HT1080 (cell line): ENCODE measurements at regions not wholly inside any gene's neighbourhood (a gene's known extent, or its start where the extent isn't known, plus 50 kb on each side); places are given as distances from the start of the nearest gene placed in this dataset.
"Not testable (repeated sequence)": the region's sequence is repeated elsewhere in the genome, so short reads cannot be mapped to it uniquely, and the experiment has no call there.

Source experiments
- DNase-seq: peaks from one replicate; pipeline ENCODE4 v3.0.0-alpha.2; 2015; ENCODE audit warnings: low read depth

DNA sequence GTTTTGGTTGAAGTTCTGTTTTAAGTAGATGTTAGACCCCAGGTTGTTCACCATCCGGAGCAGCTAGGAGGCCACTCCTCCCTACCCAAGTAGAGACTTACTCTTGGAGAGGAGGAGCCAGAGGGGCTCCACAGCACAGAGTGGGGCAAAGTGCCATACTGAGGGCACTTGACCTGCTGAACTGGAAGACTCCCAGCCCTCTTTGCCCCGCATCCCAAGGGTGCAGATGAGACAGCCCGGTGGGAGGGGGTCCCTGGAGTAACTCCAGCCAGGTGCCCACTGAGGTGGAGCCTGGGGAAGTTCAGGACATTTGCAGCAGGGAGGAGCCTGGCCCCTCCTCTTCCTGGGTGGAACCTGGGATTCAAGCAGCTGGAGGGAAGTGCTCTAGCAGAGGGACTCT, 102.1 kb upstream of the GPR6 start:
- no peak for DNase-seq

DNA sequence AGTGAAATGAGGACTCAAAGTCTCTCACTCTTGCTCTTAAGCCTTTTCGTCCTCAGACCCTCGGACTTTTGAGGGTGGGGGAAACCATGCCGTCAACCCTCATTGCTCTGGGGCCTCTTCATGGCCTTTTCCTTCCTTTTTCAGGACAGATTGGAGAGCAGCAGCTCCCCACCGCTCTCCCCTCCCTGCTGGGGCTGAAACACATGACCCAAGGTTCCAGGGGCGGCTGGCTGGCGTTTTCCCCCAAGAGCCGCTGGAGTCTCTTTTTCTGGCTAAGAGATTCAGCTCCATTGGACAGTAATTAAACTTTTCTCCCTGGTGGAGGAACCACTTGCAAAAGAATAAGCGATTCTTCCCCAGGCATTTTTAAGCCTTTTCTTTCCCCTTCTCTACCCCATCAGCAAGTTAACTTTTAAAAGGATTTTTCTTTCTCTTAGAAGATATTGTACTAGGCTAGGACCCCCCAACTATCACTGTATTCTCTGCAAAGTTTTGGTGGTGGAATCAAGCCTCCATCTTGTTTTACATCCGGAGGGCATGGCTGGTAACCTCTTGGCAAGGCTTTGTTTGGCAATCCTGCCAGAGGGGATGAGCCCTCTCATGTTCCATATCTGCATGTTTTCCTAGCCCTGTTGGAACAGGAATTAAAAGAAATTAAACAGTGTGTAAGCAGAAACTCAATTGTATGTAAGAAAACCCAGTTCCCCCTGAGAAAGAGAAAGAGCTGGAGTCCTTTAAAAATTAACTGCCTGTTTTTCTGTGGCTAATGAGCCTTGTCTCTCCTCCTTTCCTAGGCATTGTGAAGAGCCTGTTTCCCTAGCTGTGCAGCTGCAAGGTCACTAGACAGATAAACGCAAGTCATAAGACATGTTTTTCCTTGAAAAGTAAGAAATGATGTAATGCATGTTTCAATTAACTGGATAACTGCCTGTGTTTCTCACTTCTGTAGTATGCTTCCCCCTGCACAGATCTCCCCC, 100.8 kb upstream of the GPR6 start:
- DNase-seq: no peak

DNA sequence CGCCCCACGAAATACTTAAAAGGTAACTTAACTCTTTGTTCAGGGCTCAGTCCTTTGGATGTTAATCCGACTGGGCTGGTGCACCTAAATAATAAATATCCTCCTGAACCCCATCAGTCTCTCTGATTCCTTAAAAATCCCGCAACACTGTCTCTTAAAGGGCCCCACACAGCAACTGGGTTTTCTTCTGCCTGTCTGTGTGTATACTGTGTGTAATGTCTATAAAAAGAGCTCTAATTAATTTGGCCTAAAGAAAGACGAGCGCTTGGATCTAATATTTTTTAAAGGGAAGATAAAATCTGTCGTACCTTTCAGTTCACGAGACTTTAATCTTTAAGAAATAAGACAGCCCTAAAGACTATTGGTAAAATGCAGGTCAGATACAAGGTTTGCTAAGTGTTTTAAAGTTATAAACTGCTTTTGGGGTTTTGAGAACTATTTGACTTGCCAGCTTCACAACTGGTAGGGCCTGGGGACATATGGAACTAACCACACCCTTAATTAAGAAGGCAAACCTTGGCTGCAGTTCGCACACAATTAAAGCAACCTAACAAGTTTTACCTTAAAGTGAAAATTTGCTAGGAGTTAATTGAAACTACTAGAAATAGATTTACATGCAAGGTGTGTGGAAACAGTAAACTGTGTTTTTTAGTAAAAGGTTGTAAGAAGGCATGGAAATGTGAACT, 100.0 kb upstream of the GPR6 start:
- DNase-seq: not testable (repeated sequence)

DNA sequence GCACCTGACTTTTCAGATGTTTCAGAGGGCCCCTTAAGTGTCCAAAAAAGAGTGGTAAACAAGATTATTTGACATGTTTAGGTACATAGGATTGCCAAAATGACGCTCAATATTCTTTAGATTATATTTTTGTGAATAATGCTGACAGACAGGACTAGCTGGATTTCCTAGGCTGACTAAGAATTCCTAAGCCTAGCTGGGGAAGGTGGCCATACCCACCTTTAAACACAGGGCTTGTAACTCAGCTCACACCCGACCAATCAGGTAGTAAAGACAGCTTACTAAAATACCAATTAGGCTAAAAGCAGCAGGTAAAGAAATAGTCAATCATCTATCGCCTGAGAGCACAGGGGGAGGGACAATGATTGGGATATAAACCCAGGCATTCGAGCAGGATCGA, 99.0 kb upstream of the GPR6 start:
- DNase-seq: not testable (repeated sequence)

DNA sequence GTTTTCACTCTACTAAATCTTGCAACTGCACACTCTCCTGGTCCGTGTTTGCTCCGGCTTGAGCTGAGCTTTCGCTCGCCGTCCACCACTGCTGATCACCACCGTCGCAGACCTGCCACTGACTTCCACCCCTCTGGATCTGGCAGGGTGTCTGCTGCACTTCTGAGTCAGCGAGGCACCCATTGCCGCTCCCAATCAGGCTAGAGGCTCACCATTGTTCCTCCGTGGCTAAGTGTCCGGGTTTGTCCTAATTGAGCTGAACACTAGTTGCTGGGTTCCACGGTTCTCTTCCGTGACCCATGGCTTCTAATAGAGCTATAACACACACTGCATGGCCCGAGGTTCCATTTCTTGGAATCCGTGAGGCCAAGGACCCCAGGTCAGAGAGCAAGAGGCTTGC, 98.6 kb upstream of the GPR6 start:
- DNase-seq: no peak

DNA sequence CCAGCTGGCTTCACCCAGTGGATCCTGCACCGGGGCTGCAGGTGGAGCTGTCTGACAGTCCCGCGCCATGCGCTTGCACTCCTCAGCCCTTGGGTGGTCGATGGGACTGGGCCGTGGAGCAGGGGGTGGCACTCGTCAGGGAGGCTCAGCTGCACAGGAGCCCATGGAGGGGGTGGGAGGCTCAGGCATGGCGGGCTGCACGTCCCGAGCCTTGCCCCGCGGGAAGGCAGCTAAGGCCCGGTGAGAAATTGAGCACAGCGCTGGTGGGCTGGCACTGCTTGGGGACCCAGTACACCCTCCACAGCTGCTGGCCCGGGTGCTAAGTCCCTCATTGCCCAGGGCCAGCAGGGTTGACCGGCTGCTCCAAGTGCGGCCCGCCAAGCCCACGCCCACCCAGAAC, 97.0 kb upstream of the GPR6 start:
- DNase-seq: not testable (repeated sequence)

DNA sequence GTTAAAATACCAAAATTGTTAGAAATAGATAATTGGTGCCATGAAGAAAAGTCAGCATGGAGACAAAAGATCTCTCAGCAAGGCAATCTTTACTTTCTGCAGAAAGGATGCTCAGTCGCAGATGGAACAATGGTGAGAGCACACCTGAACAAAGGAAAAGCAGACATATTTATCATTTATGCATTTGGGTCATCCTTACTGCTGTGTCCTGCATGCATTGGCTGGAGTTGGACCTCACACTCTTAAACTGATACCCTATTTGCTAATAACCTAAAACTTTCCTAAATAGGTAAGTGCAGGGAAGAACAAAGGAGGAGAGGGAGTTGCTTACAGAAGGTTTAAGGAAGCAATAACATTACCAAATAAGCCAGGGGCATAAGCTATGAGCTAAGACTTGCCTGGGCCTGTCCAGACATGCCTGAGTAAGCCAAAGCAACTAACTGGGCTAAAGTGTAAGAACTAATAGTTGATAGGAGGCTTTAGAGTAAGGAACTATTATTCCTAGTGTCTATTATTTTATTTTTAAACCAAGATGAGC, 96.1 kb upstream of the GPR6 start:
- DNase-seq: peak; percentile 20

DNA sequence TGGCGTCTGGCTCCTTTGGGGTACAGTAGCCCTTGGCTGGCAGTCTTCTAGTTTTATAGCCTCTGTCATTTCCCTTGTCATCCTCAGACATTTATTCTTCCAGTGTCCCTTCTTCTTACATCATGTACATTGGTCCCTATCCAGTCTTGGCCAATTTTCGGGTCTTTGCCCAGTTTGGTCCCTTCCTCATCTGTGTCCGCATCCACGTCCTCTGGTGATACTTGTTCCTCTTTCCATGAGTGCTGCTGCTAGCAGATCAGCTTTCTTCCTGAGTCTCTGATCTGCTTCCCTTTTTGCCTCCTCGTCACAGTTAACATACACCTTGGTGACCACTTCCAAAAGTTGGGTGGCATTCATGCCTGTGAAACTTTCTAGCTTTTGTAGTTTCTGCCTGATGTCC, 86.2 kb upstream of the GPR6 start:
- DNase-seq: no peak

DNA sequence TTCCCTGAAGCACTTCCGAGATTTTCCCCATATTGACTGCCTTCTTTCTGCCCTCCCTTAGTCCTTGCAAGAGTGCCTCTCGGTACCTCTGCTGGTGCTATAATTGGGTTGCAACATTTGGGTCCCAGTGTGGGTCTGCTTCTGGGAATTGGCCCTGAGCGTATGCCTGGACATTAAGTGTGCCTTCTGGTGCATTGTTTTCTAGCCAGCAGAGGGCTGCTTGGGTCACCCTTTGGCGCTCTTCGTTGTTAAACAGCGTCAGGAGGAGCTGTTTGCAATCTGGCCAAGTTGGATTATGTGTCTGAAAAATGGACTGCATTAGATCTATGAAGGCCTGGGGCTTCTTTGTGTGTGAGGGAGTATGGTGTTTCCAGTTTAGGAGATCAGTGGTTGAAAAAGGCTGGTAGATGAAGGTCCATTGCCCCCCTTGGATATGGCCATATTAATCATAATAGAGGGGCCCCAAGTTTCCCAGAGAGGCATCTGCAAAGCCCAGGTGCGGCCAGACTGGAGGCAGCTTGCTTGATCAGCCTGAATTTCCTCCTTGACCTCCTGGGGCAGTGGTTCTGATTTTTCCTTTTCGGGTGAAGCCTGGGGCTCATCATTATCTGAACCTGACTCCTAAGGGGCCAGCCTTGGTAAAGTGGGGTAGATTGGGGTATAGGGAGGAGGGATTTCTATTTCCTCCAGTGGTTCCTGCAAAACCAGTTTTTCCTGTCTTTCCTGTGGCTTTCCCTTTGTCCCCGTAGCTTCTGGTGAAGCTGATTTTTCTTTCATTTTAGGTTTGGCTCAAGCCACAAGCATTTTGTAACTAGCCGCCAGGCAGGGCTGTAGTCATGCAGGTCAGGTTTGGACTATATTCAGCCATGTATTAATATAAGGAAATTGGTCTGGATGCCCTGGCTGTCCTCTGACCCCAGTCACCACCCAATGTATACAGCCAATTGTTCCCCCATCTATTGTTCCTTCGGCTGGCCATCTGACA, 85.4 kb upstream of the GPR6 start:
- DNase-seq: no peak

DNA sequence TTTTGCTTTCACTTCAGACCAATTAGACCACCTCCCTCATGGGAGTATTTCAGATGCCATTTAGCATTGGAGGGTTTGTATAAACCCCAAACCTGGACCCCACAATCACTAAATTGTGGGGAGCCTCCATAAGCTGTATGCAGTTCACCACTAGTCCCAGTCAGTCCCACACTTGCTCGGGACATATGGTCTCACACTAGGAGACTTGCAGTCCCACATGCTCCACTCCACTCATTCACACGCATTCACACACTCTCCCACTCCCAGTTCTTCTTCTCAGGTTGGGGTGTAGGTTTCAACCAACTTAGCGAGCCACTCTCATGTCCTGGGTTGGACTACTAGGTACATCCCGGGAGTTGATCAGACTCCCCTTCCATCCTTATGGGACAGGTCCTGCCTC, 84.5 kb upstream of the GPR6 start:
- no peak for DNase-seq

DNA sequence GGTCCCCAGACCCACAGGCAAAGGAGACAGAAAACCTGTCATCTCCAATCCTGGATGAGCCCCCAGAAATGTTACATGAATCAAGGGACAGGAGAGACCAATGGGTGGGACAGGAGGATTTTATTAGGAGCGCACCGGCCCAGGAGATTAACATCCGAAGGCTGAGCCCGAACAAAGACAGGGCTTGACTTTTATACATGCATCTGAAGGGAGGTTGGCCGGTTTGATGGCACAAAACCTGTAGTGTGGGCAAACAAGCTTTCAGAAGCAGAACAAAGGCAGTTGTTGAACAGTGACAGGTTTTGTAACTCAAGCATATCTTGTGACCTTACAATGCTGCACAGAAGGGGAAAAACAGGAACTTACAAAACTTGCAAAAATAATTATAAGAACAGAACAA, 83.9 kb upstream of the GPR6 start:
- DNase-seq: no peak

DNA sequence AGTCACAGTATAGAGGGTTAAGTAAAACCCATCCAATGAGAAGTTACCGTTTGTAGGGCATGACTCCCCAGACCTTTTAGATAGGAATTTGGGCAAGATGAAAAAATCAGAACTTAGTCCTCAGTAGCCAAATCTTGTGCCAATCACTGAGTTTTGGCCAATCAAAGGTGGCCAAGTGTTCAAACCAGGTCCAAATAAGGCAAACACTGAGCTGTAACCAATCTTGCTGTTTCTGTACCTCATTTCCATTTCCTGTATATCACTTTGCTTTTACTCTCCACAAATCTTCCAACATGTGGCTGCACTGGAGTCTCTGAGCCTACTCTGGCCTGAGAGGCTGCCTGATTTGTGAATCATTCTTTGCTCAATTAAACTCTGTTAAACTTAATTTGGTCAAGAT, 81.8 kb upstream of the GPR6 start:
- peak; percentile 43 for DNase-seq

DNA sequence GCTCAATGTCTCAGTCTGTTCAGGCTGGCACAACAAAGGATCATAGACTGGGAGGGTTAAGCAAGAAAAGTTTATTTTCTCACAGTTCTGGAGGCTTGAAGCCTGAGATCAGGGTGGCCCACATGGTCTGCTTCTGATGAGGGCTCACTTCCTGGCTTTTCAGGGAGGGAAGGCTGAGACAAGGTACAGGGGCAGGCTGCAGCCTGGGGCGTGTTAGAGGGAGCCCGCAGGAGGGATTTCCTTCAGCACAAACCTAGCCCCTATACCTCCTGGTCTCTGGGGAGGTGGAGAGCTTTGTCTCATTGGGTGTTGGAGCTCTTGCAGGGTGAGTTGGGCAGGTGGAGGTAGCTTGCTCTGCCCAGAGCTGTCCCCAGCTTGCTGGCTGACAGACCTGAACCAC, 81.1 kb upstream of the GPR6 start:
- DNase-seq: no peak

DNA sequence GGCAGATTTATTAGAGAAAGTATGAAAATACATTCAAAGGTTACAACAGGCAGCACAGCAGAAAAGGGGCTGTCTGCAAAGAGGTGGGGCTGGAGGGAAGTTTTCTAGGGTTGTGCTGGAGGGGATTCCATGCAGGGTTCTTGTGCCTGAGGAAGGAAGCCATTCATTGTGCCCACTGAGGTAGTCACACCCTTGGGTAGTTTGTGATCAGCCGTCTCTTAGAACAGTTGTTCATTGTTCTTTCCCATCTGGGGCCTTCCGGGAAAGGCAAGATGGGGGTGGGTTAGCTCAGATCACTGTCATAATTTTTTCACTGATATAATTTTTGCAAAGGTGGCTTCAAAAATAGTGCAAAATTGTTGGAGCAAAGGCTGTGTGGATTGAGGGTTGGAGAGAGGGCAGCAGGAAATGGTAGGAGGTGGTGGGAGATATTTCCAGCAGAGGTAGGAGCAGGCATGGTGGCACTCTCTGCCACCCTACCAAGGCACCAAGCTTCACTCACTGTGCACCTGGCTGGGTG, 80.5 kb upstream of the GPR6 start:
- no peak for DNase-seq

DNA sequence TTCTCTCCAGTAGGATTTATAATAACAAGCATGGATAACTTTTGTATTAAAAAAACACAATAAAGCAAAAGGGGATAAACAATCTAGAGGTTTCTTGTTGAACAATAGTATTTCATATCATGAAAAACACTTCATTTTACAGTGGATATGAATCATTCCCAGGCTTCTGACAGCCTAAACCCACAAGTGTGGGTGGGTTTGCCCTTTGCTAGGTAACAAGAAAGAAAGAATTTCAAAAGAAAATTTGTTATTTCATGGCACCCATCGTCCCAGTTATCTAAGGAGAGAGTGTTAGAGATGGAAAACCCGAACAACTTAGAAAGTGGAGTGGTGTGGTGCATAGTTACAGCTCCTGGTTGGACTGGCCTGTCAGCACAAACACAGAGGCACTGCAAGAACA, 76.1 kb upstream of the GPR6 start:
- DNase-seq: no peak

DNA sequence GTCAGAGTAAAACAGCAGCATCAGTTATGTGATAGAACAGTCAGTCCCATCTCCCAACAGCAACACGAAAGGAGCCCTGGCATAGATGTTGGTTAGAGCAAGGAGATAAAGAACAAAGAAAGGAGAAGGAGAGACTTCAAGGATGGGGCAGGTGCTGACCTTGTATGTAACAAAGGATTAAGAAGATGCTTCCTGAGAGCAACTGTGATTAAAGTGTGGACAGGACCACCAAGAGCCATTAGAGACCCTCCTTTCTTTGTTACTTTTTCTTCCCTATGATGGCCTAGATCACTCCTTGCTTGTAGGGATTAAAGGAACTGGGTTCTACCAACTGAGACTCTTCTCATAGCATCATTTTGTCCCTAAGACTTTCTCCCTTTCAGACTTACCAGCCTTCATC, 75.2 kb upstream of the GPR6 start:
- no peak for DNase-seq

DNA sequence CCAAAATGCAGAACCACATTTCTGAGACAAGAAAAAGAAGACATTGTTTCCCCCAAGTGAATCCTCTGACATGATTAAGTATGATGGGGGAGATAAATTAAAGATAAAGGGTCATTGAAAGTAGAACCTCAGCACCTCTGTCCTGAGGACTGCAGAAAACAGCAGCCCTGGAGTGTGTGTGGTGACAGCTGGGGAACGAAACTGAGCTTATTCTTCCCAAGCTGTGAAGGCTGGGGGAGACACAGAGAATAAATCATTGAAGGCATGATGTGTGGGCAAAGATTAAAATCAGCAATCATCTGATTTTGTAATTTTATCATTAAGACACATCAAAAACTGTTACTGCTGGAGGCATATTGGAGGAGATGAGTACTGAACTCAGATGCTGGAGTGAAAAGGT, 67.5 kb upstream of the GPR6 start:
- no peak for DNase-seq

DNA sequence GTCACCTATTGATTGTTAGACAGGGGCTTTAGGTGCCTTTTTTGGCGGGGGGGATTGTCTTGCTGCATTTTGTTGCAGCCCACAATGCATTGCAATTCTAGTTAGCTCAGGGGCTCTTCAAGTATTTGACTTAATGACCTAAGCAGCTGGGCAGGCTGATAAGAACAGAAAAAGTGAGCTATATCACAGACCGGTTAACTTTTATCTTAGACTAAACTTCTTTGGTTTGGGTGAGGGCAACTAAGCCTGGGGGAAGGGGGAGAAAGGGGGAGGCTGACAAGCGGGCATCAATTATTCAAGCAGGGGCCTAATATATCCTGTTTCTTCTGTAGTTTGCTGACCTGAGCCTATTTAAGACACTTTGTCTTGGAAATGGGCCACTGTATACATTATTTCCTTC, 66.0 kb upstream of the GPR6 start:
- DNase-seq: no peak

DNA sequence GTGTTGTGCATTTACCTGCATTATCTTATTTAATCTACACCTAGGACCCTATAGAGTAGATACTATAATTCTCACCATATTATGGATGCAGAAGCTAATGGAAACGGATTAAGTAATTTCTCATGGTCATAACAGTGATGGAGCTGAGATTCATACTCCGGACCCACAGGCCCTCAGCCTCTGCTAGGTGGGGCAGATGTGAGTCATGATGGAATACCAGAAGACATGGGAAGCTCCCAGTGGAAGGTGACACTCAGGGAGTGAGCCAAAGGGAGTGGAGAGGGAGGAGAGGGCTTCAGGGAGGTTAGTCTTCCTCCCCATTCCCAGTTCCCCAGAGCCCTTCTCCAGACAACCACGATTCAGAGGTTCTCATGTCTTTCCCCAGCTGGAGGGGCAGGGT, 65.2 kb upstream of the GPR6 start:
- DNase-seq: peak; percentile 46

DNA sequence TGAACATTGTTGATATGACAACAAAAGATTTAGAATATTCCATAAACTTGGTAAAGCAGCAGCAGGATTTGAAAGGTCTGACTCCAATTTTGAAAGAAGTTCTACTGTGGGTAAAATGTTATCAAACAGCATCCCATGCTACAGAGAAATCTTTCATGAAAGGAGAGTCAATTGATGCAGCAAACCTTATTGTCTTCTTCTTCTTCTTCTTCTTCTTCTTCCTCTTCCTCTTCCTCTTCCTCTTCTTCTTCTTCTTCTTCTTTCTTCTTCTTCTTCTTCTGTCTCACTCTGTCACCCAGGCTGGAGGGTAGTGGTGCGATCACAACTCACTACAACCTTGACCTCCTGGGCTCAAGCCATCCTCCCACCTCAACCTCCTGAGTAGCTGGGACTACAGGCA, 62.4 kb upstream of the GPR6 start:
- not testable (repeated sequence) for DNase-seq

DNA sequence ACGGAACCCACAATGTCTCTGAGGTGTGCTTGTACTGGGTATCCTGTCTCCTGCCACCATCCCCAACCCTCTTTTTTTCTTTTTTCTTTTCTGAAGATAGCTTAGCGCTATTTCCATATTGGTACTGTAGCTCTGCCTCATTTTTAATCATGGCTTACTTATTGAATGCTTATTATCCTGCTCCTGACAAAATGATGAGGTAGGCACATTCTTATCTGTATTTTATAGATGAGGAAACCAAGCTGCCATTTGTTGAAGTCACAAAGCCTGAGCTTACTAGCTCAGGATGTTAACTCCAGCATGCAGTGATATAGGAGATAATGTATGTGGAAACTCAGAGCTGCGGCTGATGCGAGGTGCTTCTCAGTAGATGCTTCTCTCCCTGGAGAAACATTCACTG, 61.4 kb upstream of the GPR6 start:
- DNase-seq: no peak
